DMS53 treated with DMSO at 0.1 percent for 48 hours (cell line): ENCODE measurements at regions not wholly inside any gene's neighbourhood (a gene's known extent, or its start where the extent isn't known, plus 50 kb on each side); places are given as distances from the start of the nearest gene placed in this dataset.

Source experiments
- DNase-seq: peaks from one replicate; lab custom pipeline; 2025; ENCODE audit not compliant: unreplicated experiment; lab: John Stamatoyannopoulos, UW

GRCh38 chr17:73803964-73804435 lies 159.8 kb upstream of the SDK2 start:
- DNase-seq: no peak

GRCh38 chr17:73806768-73807167 lies 162.5 kb upstream of the SDK2 start:
- no peak for DNase-seq

GRCh38 chr17:73813201-73813600 lies 169.0 kb upstream of the SDK2 start:
- DNase-seq: no peak

GRCh38 chr17:73814075-73814474 lies 169.8 kb upstream of the SDK2 start:
- DNase-seq: no peak

GRCh38 chr17:73815474-73815873 lies 171.2 kb upstream of the SDK2 start:
- DNase-seq: no peak

- no peak for DNase-seq
Observed at GRCh38 chr17:73819440-73820395, 175.5 kb upstream of the SDK2 start.

GRCh38 chr17:73820686-73821448 lies 176.6 kb upstream of the SDK2 start:
- DNase-seq: no peak

GRCh38 chr17:73821665-73822064 lies 177.4 kb upstream of the SDK2 start:
- DNase-seq: no peak

GRCh38 chr17:73822371-73822770 lies 178.1 kb upstream of the SDK2 start:
- DNase-seq: no peak

- no peak for DNase-seq
Observed at GRCh38 chr17:73823684-73824083, 179.4 kb upstream of the SDK2 start.

GRCh38 chr17:73824321-73824720 lies 180.1 kb upstream of the SDK2 start:
- DNase-seq: no peak

- no peak for DNase-seq
Observed at GRCh38 chr17:73826181-73826871, 182.1 kb upstream of the SDK2 start.

GRCh38 chr17:73826872-73827228 lies 182.6 kb upstream of the SDK2 start:
- DNase-seq: no peak

- peak; percentile 11 for DNase-seq
Observed at GRCh38 chr17:73827627-73828291, 183.5 kb upstream of the SDK2 start.

- DNase-seq: no peak
Observed at GRCh38 chr17:73829676-73830280, 185.5 kb upstream of the SDK2 start.

GRCh38 chr17:73831699-73832098 lies 187.5 kb upstream of the SDK2 start:
- no peak for DNase-seq

- no peak for DNase-seq
Observed at GRCh38 chr17:73833775-73834488, 189.7 kb upstream of the SDK2 start.

- no peak for DNase-seq
Observed at GRCh38 chr17:73834684-73835343, 190.6 kb upstream of the SDK2 start.

- no peak for DNase-seq
Observed at GRCh38 chr17:73835605-73836004, 191.4 kb upstream of the SDK2 start.
